GM12878 (cell line): ENCODE measurements at regions not wholly inside any gene's neighbourhood (a gene's known extent, or its start where the extent isn't known, plus 50 kb on each side); places are given as distances from the start of the nearest gene placed in this dataset.
A peak's percentile ranks its signal among the peaks of the same experiment; 100 is the strongest.

ENCODE experiments used
- ATAC-seq: fragments of 200-7000 bp; cut with Tn5 transposase; 3 replicates; pipeline ENCODE4 v1.9.1; 2020; ENCODE audit warnings: mild to moderate bottlenecking, moderate library complexity
- BruUV-seq: library from RNA; stranded (reverse); fragments of 400-500 nt; replicated peaks from 2 replicates; lab custom pipeline; 2021; lab: Mats Ljungman, UMichigan
- CTCF ChIA-PET: fragments of 300-600 bp; sonication (Branson Sonifier 250); formaldehyde crosslinking; extraction: SDS; loops from one replicate; lab custom pipeline; 2021; ENCODE audit warnings: inconsistent platforms; lab: Yijun Ruan, JAX
- POLR2A ChIA-PET: fragments of 350-600 bp; formaldehyde crosslinking; extraction: SDS; loops from one replicate; lab custom pipeline; 2021; ENCODE audit warnings: inconsistent platforms; lab: Charles Lee
- RAD21 ChIA-PET: fragments of 300-600 bp; sonication (Branson Sonifier 250); formaldehyde crosslinking; loops from one replicate; lab custom pipeline; 2023; ENCODE audit warnings: antibody characterized with exemption; ENCODE audit not compliant: unreplicated experiment; lab: Charles Lee
- SMC1A ChIA-PET: fragments of 300-600 bp; sonication (Branson Sonifier 250); formaldehyde crosslinking; loops from one replicate; lab custom pipeline; 2023; ENCODE audit not compliant: unreplicated experiment, uncharacterized antibody; lab: Charles Lee
- DNase-seq: peaks from one replicate; pipeline ENCODE4 v3.0.0-alpha.2; 2011; ENCODE audit warnings: low read depth, low spot score
- FAIRE-seq: peaks from 3 replicates; lab custom pipeline; 2011; peaks lifted over from hg19 to GRCh38; lab: Jason Lieb, UNC
- H2AFZ ChIP-seq: 2 replicates; pipeline ENCODE4 v1.6.0; 2011; ENCODE audit warnings: low read depth, low read length, control low read depth; ENCODE audit not compliant: control insufficient read depth
- H3K27ac ChIP-seq: 2 replicates; pipeline ENCODE4 v1.5.1; 2011; ENCODE audit warnings: control low read depth; ENCODE audit not compliant: control insufficient read depth, insufficient read depth
- H3K27me3 ChIP-seq, 2 experiments: replicated peaks in 1 of 2; 2 replicates each; pipeline versions ENCODE4 v1.6.0 to v1.6.1; 2011; ENCODE audit warnings: low read length in 1 of 2; ENCODE audit not compliant: control insufficient read depth in 2 of 2, insufficient read depth in 2 of 2
- H3K36me3 ChIP-seq, 2 experiments: 2 replicates each; pipeline ENCODE4 v1.5.1; 2011; ENCODE audit warnings: low read length in 1 of 2; ENCODE audit not compliant: control insufficient read depth in 2 of 2, insufficient read depth in 2 of 2
- H3K4me1 ChIP-seq: 2 replicates; pipeline ENCODE4 v1.6.1; 2011; ENCODE audit warnings: mild to moderate bottlenecking, low read length, moderate library complexity, mixed read lengths; ENCODE audit not compliant: control insufficient read depth, insufficient read depth
- H3K4me2 ChIP-seq: 2 replicates; pipeline ENCODE4 v1.6.0; 2011; ENCODE audit warnings: control low read depth; ENCODE audit not compliant: control insufficient read depth, insufficient read depth
- H3K4me3 ChIP-seq: fragments of 200-600 bp; sonication (generic); 2 replicates; pipeline ENCODE4 v1.5.1; 2016
- H3K79me2 ChIP-seq: 2 replicates; pipeline ENCODE4 v1.6.0; 2011; ENCODE audit warnings: low read length; ENCODE audit not compliant: control insufficient read depth, insufficient read depth
- H3K9ac ChIP-seq: 2 replicates; pipeline ENCODE4 v1.8.0; 2011; ENCODE audit warnings: low read length, control low read depth, mixed read lengths; ENCODE audit not compliant: control insufficient read depth, insufficient read depth
- H3K9me3 ChIP-seq: replicated peaks from 3 replicates; pipeline ENCODE4 v1.5.1; 2011; ENCODE audit warnings: mild to moderate bottlenecking, low read length; ENCODE audit not compliant: control insufficient read depth, insufficient read depth
- H4K20me1 ChIP-seq: 2 replicates; pipeline ENCODE4 v1.6.0; 2011; ENCODE audit not compliant: control insufficient read depth, insufficient read depth
- KAT2A ChIP-seq: conservative IDR thresholded peaks from 2 replicates; pipeline ENCODE4 v1.6.1; 2011; ENCODE audit warnings: low read depth, low read length; ENCODE audit not compliant: control insufficient read depth
- NFIC ChIP-seq: IDR thresholded peaks from 2 replicates; pipeline ENCODE4 v1.6.1; 2012; ENCODE audit warnings: low read depth, mild to moderate bottlenecking, inconsistent platforms, low read length, moderate library complexity
- NR2C1 ChIP-seq: fragments of 450-650 bp; IDR thresholded peaks from 2 replicates; pipeline ENCODE4 v1.6.1; 2017; ENCODE audit warnings: antibody characterized with exemption, mild to moderate bottlenecking, moderate library complexity
- NR2C2 ChIP-seq: IDR thresholded peaks from 2 replicates; pipeline ENCODE4 v1.6.1; 2011; ENCODE audit warnings: borderline replicate concordance, low read depth; ENCODE audit not compliant: control insufficient read depth, insufficient read length
- SMC3 ChIP-seq: IDR thresholded peaks from 2 replicates; pipeline ENCODE4 v1.6.1; 2011; ENCODE audit warnings: low read length, improper control_type of control experiment, borderline replicate concordance
- SREBF1 ChIP-seq: IDR thresholded peaks from 2 replicates; pipeline ENCODE4 v1.6.1; 2012; ENCODE audit warnings: mild to moderate bottlenecking, low read length
- ZZZ3 ChIP-seq: IDR thresholded peaks from 2 replicates; pipeline ENCODE4 v1.6.1; 2011; ENCODE audit warnings: low read depth; ENCODE audit not compliant: control insufficient read depth, insufficient read length
- WGBS: methylation state at CpG from one replicate; pipeline ENCODE4 v1.1.6; 2016; ENCODE audit warnings: low lambda C conversion rate; ENCODE audit not compliant: insufficient replicate concordance, insufficient coverage; ENCODE audit errors: missing lambda C conversion rate; 5-methylcytosine and 5-hydroxymethylcytosine counted together
- in situ Hi-C: fragments of 300-500 bp; cut with MboI; formaldehyde crosslinking; loops from 9 replicates; pipeline ENCODE4 v1.14.3; 2018; ENCODE audit warnings: mixed read lengths
- intact Hi-C: fragments of 100-400 bp; cut with micrococcal nuclease; formaldehyde crosslinking; loops from one replicate; pipeline ENCODE4 v1.14.2; 2022; ENCODE audit not compliant: unreplicated experiment
- TF ChIP-seq, protein P1 (sequence below): IDR thresholded peaks from 2 replicates; pipeline ENCODE4 v1.6.1; 2011; ENCODE audit warnings: low read depth, mild to moderate bottlenecking, low read length, moderate library complexity, borderline replicate concordance; ENCODE audit errors: extremely low read depth
- TF ChIP-seq, protein P2 (sequence below): fragments of 450-650 bp; conservative IDR thresholded peaks from 2 replicates; pipeline ENCODE4 v1.6.1; 2017; ENCODE audit warnings: mild to moderate bottlenecking, moderate library complexity

DNA sequence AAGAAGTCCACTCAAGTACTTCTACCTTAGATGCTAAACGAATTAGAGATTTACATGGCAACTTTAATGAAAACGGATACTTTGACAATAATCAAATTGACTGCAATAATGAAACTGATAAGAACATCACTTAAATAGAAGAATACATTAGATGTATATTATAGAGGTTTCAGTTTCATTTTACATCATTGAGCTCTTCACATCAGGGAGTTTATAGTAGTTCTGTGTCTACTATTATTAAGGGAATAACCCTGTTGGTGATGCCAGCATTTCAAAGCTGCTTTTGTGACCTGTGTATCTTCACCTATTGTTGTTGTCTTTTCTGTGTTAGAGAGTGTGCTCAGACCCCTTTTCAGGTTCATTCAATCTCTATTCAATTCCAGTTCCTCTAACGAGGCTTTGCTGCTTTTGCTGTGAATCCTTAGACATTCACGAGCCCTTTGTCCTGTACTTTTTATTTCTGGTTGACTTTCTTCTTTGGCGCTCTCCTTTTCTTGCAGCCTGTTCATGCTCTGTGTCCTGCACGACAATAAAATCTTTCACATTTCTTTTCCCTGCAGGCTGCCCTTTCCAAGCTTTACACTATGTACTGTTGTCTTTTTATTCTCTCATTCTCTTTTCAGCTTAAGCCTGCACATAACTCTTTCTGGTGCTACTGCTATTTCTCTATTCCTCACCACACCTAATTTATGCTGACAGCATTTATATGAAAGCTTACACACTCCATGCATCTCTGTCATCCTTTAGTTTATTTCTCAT lies 232.1 kb downstream of the CPE start:
- H2AFZ ChIP-seq: no peak overlapping the region
- ChIA-PET CTCF (interaction anchor here (0.6 kb wide), 1 partner anchor 30 kb away, joined by 3 read pairs; no protein-coding TSS in a partner anchor), POLR2A (no interaction called here), RAD21 (no interaction called here), SMC1A (no interaction called here)
- no peaks in the 10 kb centered on the region for H3K4me1 ChIP-seq
- no peak for DNase-seq
- 42% methylated on average over 6 of the region's 6 CpGs for WGBS
- no peaks in the 10 kb centered on the region for H4K20me1 ChIP-seq
- no peak overlapping the region for H3K4me2 ChIP-seq
- no peaks in the 10 kb centered on the region for H3K27me3 ChIP-seq
- no peak overlapping the region for H3K9ac ChIP-seq
- intact Hi-C loops (no loop called here), in situ Hi-C loops (no loop called here)
- H3K4me3 ChIP-seq: no peak overlapping the region
- BruUV-seq: no TSS peak
- no peak overlapping the region for H3K27ac ChIP-seq
- ATAC-seq: peak; percentile 52
- no peak for FAIRE-seq
- no peaks in the 10 kb centered on the region for H3K36me3 ChIP-seq
- H3K79me2 ChIP-seq: no peaks in the 10 kb centered on the region
- no peaks in the 10 kb centered on the region for H3K9me3 ChIP-seq
- TF ChIP-seq ZZZ3 (no peak), KAT2A (no peak), SREBF1 (no peak), NR2C1 (no peak)

DNA sequence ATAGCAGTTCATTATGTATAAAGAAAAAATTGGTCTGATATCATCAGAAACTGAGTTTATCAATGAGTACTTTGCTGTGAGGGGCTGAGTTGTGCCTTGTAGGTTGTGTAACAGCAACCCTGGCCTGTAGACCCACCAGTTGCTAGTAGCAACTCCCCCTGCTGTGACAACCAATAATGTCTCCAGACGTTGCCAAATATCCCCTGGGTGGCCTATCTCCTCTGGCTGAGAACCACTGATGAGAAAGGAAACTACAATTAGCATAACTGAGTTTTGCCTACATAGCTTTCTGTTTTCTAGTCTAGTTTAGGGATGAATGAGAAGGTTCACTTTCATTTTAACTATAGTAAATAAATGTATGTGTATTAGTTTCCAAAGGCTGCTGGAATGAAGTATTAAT lies 234.1 kb downstream of the CPE start:
- H4K20me1 ChIP-seq: no peaks in the 10 kb centered on the region
- no TSS peak for BruUV-seq
- DNase-seq: no peak
- no peaks in the 10 kb centered on the region for H3K9me3 ChIP-seq
- in situ Hi-C loops (no loop called here), intact Hi-C loops (no loop called here)
- CTCF ChIA-PET: interaction anchor here (0.8 kb wide), 1 partner anchor 25 kb away, joined by 3 read pairs; no protein-coding TSS in a partner anchor
- H3K4me1 ChIP-seq: no peaks in the 10 kb centered on the region
- H3K27ac ChIP-seq: no peak overlapping the region
- H3K79me2 ChIP-seq: no peaks in the 10 kb centered on the region
- H3K4me2 ChIP-seq: no peak overlapping the region
- ATAC-seq: peak; percentile 73
- H3K9ac ChIP-seq: no peak overlapping the region
- FAIRE-seq: no peak
- no peak overlapping the region for H2AFZ ChIP-seq
- TF ChIP-seq, protein P1, sequence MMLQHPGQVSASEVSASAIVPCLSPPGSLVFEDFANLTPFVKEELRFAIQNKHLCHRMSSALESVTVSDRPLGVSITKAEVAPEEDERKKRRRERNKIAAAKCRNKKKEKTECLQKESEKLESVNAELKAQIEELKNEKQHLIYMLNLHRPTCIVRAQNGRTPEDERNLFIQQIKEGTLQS: no peak
- TF ChIP-seq NR2C2 (no peak), ZZZ3 (no peak), NFIC (no peak), SMC3 (no peak)
- TF ChIP-seq, protein P2, sequence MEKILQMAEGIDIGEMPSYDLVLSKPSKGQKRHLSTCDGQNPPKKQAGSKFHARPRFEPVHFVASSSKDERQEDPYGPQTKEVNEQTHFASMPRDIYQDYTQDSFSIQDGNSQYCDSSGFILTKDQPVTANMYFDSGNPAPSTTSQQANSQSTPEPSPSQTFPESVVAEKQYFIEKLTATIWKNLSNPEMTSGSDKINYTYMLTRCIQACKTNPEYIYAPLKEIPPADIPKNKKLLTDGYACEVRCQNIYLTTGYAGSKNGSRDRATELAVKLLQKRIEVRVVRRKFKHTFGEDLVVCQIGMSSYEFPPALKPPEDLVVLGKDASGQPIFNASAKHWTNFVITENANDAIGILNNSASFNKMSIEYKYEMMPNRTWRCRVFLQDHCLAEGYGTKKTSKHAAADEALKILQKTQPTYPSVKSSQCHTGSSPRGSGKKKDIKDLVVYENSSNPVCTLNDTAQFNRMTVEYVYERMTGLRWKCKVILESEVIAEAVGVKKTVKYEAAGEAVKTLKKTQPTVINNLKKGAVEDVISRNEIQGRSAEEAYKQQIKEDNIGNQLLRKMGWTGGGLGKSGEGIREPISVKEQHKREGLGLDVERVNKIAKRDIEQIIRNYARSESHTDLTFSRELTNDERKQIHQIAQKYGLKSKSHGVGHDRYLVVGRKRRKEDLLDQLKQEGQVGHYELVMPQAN: no peak
- TF ChIP-seq, all 136 proteins: peak for 0
- Histone ChIP-seq H3K4me3 (no peak overlapping the region), H3K36me3 (no peaks in the 10 kb centered on the region), H3K27me3 (no peaks in the 10 kb centered on the region)
- ChIA-PET RAD21 (no interaction called here), SMC1A (no interaction called here), POLR2A (no interaction called here)
- 0% methylated on average over 1 of the region's 1 CpG for WGBS
